HepG2 (cell line): ENCODE measurements at regions not wholly inside any gene's neighbourhood (a gene's known extent, or its start where the extent isn't known, plus 50 kb on each side); places are given as distances from the start of the nearest gene placed in this dataset.

Source experiments
- ATAC-seq: fragments of 200-7000 bp; cut with Tn5 transposase; 3 replicates; pipeline ENCODE4 v1.9.1; 2020; ENCODE audit warnings: mild to moderate bottlenecking, moderate library complexity
- BruUV-seq: library from RNA; stranded (reverse); fragments of 400-500 nt; replicated peaks from 2 replicates; lab custom pipeline; 2021; lab: Mats Ljungman, UMichigan
- CTCF ChIA-PET: fragments of 300-600 bp; formaldehyde crosslinking; extraction: SDS; loops from one replicate; lab custom pipeline; 2021; ENCODE audit warnings: low total read pairs, inconsistent platforms, low intra/inter-chr PET ratio; lab: Yijun Ruan, JAX
- POLR2A ChIA-PET: fragments of 350-600 bp; sonication (Branson Sonifier 250); formaldehyde crosslinking; loops from one replicate; lab custom pipeline; 2020; ENCODE audit warnings: antibody characterized with exemption, inconsistent platforms; lab: Yijun Ruan, JAX
- DNase-seq: peaks from one replicate; pipeline ENCODE4 v3.0.0-alpha.2; 2015; ENCODE audit warnings: low spot score
- FAIRE-seq: peaks from 3 replicates; lab custom pipeline; 2011; peaks lifted over from hg19 to GRCh38; lab: Jason Lieb, UNC
- H2AFZ ChIP-seq: one replicate; pipeline ENCODE4 v1.6.1; 2011; ENCODE audit warnings: low read length, inconsistent platforms
- H3K27ac ChIP-seq: fragments of 300-600 bp; 3 replicates; pipeline ENCODE4 v1.8.0; 2011; ENCODE audit warnings: mixed run types, mild to moderate bottlenecking, mixed read lengths, low read length, inconsistent platforms; ENCODE audit not compliant: insufficient read depth; ENCODE audit errors: extremely low read length
- H3K27me3 ChIP-seq, 2 experiments: fragments of 200-600 bp in 1 of 2; 2 replicates in 1 of 2; 3 replicates in 1 of 2; pipeline versions ENCODE4 v1.6.0 to v1.8.0; 2011; ENCODE audit warnings: low read length in 2 of 2, mild to moderate bottlenecking in 2 of 2, moderate library complexity in 2 of 2, inconsistent platforms in 1 of 2; ENCODE audit not compliant: insufficient read depth in 2 of 2, control insufficient read depth in 1 of 2
- H3K36me3 ChIP-seq, 2 experiments: fragments of 200-600 bp in 1 of 2; replicated peaks in 1 of 2; 2 replicates in 1 of 2; 3 replicates in 1 of 2; pipeline versions ENCODE4 v1.5.1 to v1.8.0; 2011; ENCODE audit warnings: low read length in 2 of 2, inconsistent platforms in 1 of 2; ENCODE audit not compliant: insufficient read depth in 2 of 2, control insufficient read depth in 1 of 2
- H3K4me1 ChIP-seq: 2 replicates; pipeline ENCODE4 v1.5.1; 2012; ENCODE audit warnings: low read length, inconsistent platforms; ENCODE audit not compliant: insufficient read depth
- H3K4me2 ChIP-seq: 2 replicates; pipeline ENCODE4 v1.6.0; 2011; ENCODE audit warnings: low read depth, low read length, inconsistent platforms
- H3K4me3 ChIP-seq, 3 experiments: fragments of 200-600 bp in 1 of 3; sonication (generic), shearing (Covaris generic) in 1 of 3; replicated peaks in 1 of 3; 2 replicates each; pipeline ENCODE4 v1.5.1; 2011 to 2016; ENCODE audit warnings: low read length in 3 of 3, inconsistent platforms in 2 of 3, low read depth in 2 of 3, mild to moderate bottlenecking in 2 of 3, control low read depth in 1 of 3, mixed read lengths in 1 of 3; ENCODE audit not compliant: insufficient read depth in 1 of 3
- H3K79me2 ChIP-seq: one replicate; pipeline ENCODE4 v1.6.1; 2011; ENCODE audit warnings: low read length, inconsistent platforms; ENCODE audit not compliant: insufficient read depth
- H3K9ac ChIP-seq: 2 replicates; pipeline ENCODE4 v1.6.0; 2011; ENCODE audit warnings: mild to moderate bottlenecking, low read depth, low read length, inconsistent platforms; ENCODE audit not compliant: insufficient read depth
- H3K9me3 ChIP-seq: 2 replicates; pipeline ENCODE4 v1.5.1; 2012; ENCODE audit warnings: mild to moderate bottlenecking, low read length
- H4K20me1 ChIP-seq: 2 replicates; pipeline ENCODE4 v1.6.0; 2011; ENCODE audit warnings: inconsistent platforms, mild to moderate bottlenecking, low read length, moderate library complexity; ENCODE audit not compliant: insufficient read depth
- CC2D1A ChIP-seq: sonication (generic); formaldehyde crosslinking; IDR thresholded peaks from 2 replicates; pipeline ENCODE4 v1.8.1; 2023; ENCODE audit warnings: mild to moderate bottlenecking, missing genetic modification reagents
- FOXA1 ChIP-seq, 2 experiments: fragments of 450-650 bp in 1 of 2; sonication (generic) in 1 of 2; formaldehyde crosslinking in 1 of 2; IDR thresholded peaks; 2 replicates each; pipeline versions ENCODE4 v1.4.0 to v1.6.1; 2016 to 2020; ENCODE audit warnings: missing genetic modification reagents in 1 of 2
- HDAC6 ChIP-seq: fragments of 200-600 bp; sonication (generic); IDR thresholded peaks from 2 replicates; pipeline ENCODE4 v1.7.0; 2017; ENCODE audit warnings: mild to moderate bottlenecking, antibody characterized with exemption, low read length, low read depth
- HNF4A ChIP-seq: sonication (generic); formaldehyde crosslinking; IDR thresholded peaks from 2 replicates; pipeline ENCODE4 v1.4.0; 2020; ENCODE audit warnings: missing genetic modification reagents
- LCORL ChIP-seq, 2 experiments: fragments of 450-650 bp in 1 of 2; sonication (generic) in 1 of 2; formaldehyde crosslinking in 1 of 2; IDR thresholded peaks; 2 replicates each; pipeline versions ENCODE4 v1.5.0 to v1.6.1; 2017 to 2020; ENCODE audit warnings: antibody characterized with exemption in 1 of 2, missing genetic modification reagents in 1 of 2
- MATR3 ChIP-seq: sonication (generic); formaldehyde crosslinking; IDR thresholded peaks from 2 replicates; pipeline ENCODE4 v1.4.0; 2020; ENCODE audit warnings: missing genetic modification reagents
- MIER3 ChIP-seq: IDR thresholded peaks from 2 replicates; pipeline ENCODE4 v1.6.1; 2016; ENCODE audit warnings: missing compliant biosample characterization, borderline replicate concordance
- NR2F6 ChIP-seq, 2 experiments: IDR thresholded peaks; 2 replicates each; pipeline ENCODE4 v1.6.1; 2016; ENCODE audit warnings: antibody characterized with exemption in 1 of 2, mild to moderate bottlenecking in 1 of 2
- PITX1 ChIP-seq: sonication (generic); formaldehyde crosslinking; IDR thresholded peaks from 2 replicates; pipeline ENCODE4 v1.5.1; 2020; ENCODE audit warnings: mild to moderate bottlenecking, missing genetic modification reagents
- SIN3A ChIP-seq: IDR thresholded peaks from 2 replicates; pipeline ENCODE4 v1.6.1; 2011; ENCODE audit warnings: low read depth, mild to moderate bottlenecking, control low read depth, low read length, borderline replicate concordance
- ZFP37 ChIP-seq: sonication (generic); formaldehyde crosslinking; IDR thresholded peaks from 2 replicates; pipeline ENCODE4 v1.4.0; 2020; ENCODE audit warnings: missing genetic modification reagents, borderline replicate concordance
- ZNF296 ChIP-seq: sonication (generic); formaldehyde crosslinking; conservative IDR thresholded peaks from 2 replicates; pipeline ENCODE4 v1.5.0; 2020; ENCODE audit warnings: mild to moderate bottlenecking, missing genetic modification reagents
- ZNF331 ChIP-seq: sonication (generic); formaldehyde crosslinking; IDR thresholded peaks from 2 replicates; pipeline ENCODE4 v1.4.0; 2020; ENCODE audit warnings: missing genetic modification reagents
- ZNF713 ChIP-seq: sonication (generic); formaldehyde crosslinking; IDR thresholded peaks from 2 replicates; pipeline ENCODE4 v1.4.0; 2020; ENCODE audit warnings: mild to moderate bottlenecking, missing genetic modification reagents
- ZNF766 ChIP-seq: sonication (generic); formaldehyde crosslinking; IDR thresholded peaks from 2 replicates; pipeline ENCODE4 v1.5.0; 2020; ENCODE audit warnings: missing genetic modification reagents, borderline replicate concordance
- ZNF839 ChIP-seq: sonication (generic); formaldehyde crosslinking; IDR thresholded peaks from 2 replicates; pipeline ENCODE4 v1.4.0; 2020; ENCODE audit warnings: missing genetic modification reagents, mild to moderate bottlenecking, borderline replicate concordance
- WGBS: methylation state at CpG from one replicate; pipeline ENCODE4 v1.1.6; 2017; ENCODE audit warnings: low lambda C conversion rate; 5-methylcytosine and 5-hydroxymethylcytosine counted together
- in situ Hi-C: cut with HindIII; loops from 2 replicates; pipeline ENCODE4 v1.10.0; 2017; ENCODE audit warnings: low pct_unique_long_range_greater_than_20kb; ENCODE audit not compliant: extremely low pct_ligation_motif_present
- intact Hi-C: fragments of 100-400 bp; cut with micrococcal nuclease; formaldehyde crosslinking; loops from one replicate; pipeline ENCODE4 v1.10.0; 2022; ENCODE audit not compliant: unreplicated experiment
- TF ChIP-seq, protein P1 (sequence below): sonication (generic); formaldehyde crosslinking; IDR thresholded peaks from 2 replicates; pipeline ENCODE4 v1.9.0; 2021; ENCODE audit warnings: missing genetic modification reagents, borderline replicate concordance
- TF ChIP-seq, protein P2 (sequence below): sonication (generic); formaldehyde crosslinking; conservative IDR thresholded peaks from 2 replicates; pipeline ENCODE4 v1.4.0; 2020; ENCODE audit warnings: mild to moderate bottlenecking, missing genetic modification reagents, moderate library complexity
- TF ChIP-seq, protein P3 (sequence below): sonication (generic); formaldehyde crosslinking; IDR thresholded peaks from 2 replicates; pipeline ENCODE4 v1.4.0; 2020; ENCODE audit warnings: missing genetic modification reagents, borderline replicate concordance

DNA sequence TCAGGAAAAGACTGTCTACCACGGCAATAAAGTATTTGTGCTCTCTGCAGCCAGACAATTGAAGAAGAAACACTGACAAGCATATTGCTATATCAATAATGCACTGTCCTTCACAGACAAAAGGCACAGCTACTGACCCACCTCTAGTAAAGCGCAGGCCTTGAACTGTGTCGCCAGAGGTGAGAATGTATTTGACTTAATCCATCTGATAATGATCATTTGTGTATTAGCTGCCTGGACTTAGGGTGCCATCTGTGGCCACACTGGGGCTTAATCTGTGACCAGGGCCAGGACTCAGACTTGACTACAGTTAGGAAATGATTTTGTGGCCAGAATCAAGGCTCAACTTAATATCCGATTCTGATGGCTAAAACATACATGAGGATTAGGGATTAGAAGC is 260.4 kb downstream of the SMARCA1 start:
- intact Hi-C loops: no loop called here
- CTCF ChIA-PET: no interaction called here
- H3K4me2 ChIP-seq: no peak overlapping the region
- peaks cover 15% of the 10 kb centered on the region for H3K4me1 ChIP-seq
- in situ Hi-C loops: no loop called here
- FAIRE-seq (peak; percentile 89), DNase-seq (peak; percentile 50), ATAC-seq (peak; percentile 83)
- H3K36me3 ChIP-seq: no peaks in the 10 kb centered on the region
- no peaks in the 10 kb centered on the region for H3K79me2 ChIP-seq
- H4K20me1 ChIP-seq: no peaks in the 10 kb centered on the region
- POLR2A ChIA-PET: no interaction called here
- no peak overlapping the region for H3K4me3 ChIP-seq
- no peaks in the 10 kb centered on the region for H3K9me3 ChIP-seq
- no TSS peak for BruUV-seq
- no peak overlapping the region for H2AFZ ChIP-seq
- H3K27me3 ChIP-seq: no peaks in the 10 kb centered on the region
- H3K27ac ChIP-seq: no peak overlapping the region
- 80% methylated on average over 1 of the region's 4 CpGs for WGBS
- H3K9ac ChIP-seq: no peak overlapping the region
- TF ChIP-seq MIER3 (CRISPR knock-in tag) (no peak), PITX1 (CRISPR knock-in tag) (peak; percentile 64; the same call in 1 of the 2 replicates), ZNF839 (no peak), HNF4A (CRISPR knock-in tag) (peak; percentile 42), NR2F6 (IDR thresholded peaks at IDR 0.05) (peak; percentile 60), NR2F6 (CRISPR knock-in tag; IDR thresholded peaks at IDR 0.05) (peak; percentile 44; the same call in 1 of the 2 replicates), MATR3 (no peak), FOXA1 (IDR thresholded peaks at IDR 0.05) (no peak), FOXA1 (CRISPR knock-in tag; IDR thresholded peaks at IDR 0.05) (no peak), ZNF713 (CRISPR knock-in tag) (no peak), SIN3A (no peak), ZFP37 (CRISPR knock-in tag) (no peak), ZNF766 (CRISPR knock-in tag) (no peak), CC2D1A (no peak), HDAC6 (no peak), ZNF296 (CRISPR knock-in tag) (no peak), ZNF331 (CRISPR knock-in tag) (no peak), LCORL (IDR thresholded peaks at IDR 0.05) (no peak), LCORL (CRISPR knock-in tag; IDR thresholded peaks at IDR 0.05) (no peak)
- TF ChIP-seq, protein P1, sequence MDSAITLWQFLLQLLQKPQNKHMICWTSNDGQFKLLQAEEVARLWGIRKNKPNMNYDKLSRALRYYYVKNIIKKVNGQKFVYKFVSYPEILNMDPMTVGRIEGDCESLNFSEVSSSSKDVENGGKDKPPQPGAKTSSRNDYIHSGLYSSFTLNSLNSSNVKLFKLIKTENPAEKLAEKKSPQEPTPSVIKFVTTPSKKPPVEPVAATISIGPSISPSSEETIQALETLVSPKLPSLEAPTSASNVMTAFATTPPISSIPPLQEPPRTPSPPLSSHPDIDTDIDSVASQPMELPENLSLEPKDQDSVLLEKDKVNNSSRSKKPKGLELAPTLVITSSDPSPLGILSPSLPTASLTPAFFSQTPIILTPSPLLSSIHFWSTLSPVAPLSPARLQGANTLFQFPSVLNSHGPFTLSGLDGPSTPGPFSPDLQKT (CRISPR knock-in tag): no peak
- TF ChIP-seq, protein P2, sequence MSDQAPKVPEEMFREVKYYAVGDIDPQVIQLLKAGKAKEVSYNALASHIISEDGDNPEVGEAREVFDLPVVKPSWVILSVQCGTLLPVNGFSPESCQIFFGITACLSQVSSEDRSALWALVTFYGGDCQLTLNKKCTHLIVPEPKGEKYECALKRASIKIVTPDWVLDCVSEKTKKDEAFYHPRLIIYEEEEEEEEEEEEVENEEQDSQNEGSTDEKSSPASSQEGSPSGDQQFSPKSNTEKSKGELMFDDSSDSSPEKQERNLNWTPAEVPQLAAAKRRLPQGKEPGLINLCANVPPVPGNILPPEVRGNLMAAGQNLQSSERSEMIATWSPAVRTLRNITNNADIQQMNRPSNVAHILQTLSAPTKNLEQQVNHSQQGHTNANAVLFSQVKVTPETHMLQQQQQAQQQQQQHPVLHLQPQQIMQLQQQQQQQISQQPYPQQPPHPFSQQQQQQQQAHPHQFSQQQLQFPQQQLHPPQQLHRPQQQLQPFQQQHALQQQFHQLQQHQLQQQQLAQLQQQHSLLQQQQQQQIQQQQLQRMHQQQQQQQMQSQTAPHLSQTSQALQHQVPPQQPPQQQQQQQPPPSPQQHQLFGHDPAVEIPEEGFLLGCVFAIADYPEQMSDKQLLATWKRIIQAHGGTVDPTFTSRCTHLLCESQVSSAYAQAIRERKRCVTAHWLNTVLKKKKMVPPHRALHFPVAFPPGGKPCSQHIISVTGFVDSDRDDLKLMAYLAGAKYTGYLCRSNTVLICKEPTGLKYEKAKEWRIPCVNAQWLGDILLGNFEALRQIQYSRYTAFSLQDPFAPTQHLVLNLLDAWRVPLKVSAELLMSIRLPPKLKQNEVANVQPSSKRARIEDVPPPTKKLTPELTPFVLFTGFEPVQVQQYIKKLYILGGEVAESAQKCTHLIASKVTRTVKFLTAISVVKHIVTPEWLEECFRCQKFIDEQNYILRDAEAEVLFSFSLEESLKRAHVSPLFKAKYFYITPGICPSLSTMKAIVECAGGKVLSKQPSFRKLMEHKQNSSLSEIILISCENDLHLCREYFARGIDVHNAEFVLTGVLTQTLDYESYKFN (CRISPR knock-in tag): no peak
- TF ChIP-seq, protein P3, sequence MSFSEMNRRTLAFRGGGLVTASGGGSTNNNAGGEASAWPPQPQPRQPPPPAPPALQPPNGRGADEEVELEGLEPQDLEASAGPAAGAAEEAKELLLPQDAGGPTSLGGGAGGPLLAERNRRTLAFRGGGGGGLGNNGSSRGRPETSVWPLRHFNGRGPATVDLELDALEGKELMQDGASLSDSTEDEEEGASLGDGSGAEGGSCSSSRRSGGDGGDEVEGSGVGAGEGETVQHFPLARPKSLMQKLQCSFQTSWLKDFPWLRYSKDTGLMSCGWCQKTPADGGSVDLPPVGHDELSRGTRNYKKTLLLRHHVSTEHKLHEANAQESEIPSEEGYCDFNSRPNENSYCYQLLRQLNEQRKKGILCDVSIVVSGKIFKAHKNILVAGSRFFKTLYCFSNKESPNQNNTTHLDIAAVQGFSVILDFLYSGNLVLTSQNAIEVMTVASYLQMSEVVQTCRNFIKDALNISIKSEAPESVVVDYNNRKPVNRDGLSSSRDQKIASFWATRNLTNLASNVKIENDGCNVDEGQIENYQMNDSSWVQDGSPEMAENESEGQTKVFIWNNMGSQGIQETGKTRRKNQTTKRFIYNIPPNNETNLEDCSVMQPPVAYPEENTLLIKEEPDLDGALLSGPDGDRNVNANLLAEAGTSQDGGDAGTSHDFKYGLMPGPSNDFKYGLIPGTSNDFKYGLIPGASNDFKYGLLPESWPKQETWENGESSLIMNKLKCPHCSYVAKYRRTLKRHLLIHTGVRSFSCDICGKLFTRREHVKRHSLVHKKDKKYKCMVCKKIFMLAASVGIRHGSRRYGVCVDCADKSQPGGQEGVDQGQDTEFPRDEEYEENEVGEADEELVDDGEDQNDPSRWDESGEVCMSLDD (CRISPR knock-in tag): no peak
